HFFc6 (cell line): ENCODE measurements at regions not wholly inside any gene's neighbourhood (a gene's known extent, or its start where the extent isn't known, plus 50 kb on each side); places are given as distances from the start of the nearest gene placed in this dataset.

Source experiments
- DNase-seq: peaks from one replicate; pipeline ENCODE4 v3.0.0-alpha.2; 2018
- H3K27ac Mint-ChIP-seq: 2 replicates; pipeline ENCODE4 v1.8.0; 2020; ENCODE audit warnings: mild to moderate bottlenecking, mixed read lengths
- H3K27me3 Mint-ChIP-seq: 2 replicates; pipeline ENCODE4 v1.8.0; 2021; ENCODE audit warnings: mild to moderate bottlenecking, moderate library complexity, mixed read lengths; ENCODE audit not compliant: insufficient read depth
- H3K36me3 Mint-ChIP-seq: 2 replicates; pipeline ENCODE4 v1.8.0; 2021; ENCODE audit warnings: low read depth, mixed read lengths
- H3K4me1 Mint-ChIP-seq: 2 replicates; pipeline ENCODE4 v1.8.0; 2020; ENCODE audit warnings: low read depth, mixed read lengths
- H3K4me3 Mint-ChIP-seq: 2 replicates; pipeline ENCODE4 v1.8.0; 2020; ENCODE audit warnings: mild to moderate bottlenecking, moderate library complexity, mixed read lengths
- H3K9me3 Mint-ChIP-seq: 2 replicates; pipeline ENCODE4 v1.8.0; 2020; ENCODE audit warnings: mild to moderate bottlenecking, mixed read lengths
- TF ChIP-seq, protein P1 (sequence below): fragments of 200-600 bp; sonication (generic); IDR thresholded peaks from 2 replicates; pipeline ENCODE4 v1.5.0; 2021; ENCODE audit warnings: antibody characterized with exemption, mild to moderate bottlenecking

DNA sequence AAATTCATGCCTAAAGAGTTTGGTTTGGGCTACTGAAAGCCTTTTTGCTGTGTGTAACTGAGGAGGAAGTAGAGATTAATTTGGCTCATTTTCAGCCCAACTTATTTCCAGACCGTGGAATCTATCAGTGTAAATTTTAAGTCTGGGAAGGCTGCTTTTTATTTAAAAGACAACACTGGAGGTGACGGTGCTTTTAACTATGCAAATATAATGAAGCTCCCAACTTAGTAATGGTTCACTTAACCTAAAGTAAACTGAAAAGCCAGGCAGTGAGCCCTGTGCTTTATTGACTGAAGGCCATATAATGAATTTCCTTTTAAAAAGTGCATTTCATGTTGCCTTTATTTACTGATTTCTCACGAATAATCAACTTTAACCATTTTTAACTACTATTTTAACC, 127.2 kb downstream of the NPY start:
- Mint-ChIP-seq H3K4me3 (no peak overlapping the region), H3K9me3 (no peaks in the 10 kb centered on the region), H3K36me3 (no peaks in the 10 kb centered on the region), H3K27me3 (peaks cover 2% of the 10 kb centered on the region; the same call in 1 of the 2 replicates), H3K4me1 (no peaks in the 10 kb centered on the region), H3K27ac (no peak overlapping the region)
- no peak for DNase-seq
- TF ChIP-seq, protein P1, sequence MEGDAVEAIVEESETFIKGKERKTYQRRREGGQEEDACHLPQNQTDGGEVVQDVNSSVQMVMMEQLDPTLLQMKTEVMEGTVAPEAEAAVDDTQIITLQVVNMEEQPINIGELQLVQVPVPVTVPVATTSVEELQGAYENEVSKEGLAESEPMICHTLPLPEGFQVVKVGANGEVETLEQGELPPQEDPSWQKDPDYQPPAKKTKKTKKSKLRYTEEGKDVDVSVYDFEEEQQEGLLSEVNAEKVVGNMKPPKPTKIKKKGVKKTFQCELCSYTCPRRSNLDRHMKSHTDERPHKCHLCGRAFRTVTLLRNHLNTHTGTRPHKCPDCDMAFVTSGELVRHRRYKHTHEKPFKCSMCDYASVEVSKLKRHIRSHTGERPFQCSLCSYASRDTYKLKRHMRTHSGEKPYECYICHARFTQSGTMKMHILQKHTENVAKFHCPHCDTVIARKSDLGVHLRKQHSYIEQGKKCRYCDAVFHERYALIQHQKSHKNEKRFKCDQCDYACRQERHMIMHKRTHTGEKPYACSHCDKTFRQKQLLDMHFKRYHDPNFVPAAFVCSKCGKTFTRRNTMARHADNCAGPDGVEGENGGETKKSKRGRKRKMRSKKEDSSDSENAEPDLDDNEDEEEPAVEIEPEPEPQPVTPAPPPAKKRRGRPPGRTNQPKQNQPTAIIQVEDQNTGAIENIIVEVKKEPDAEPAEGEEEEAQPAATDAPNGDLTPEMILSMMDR, result no peak

DNA sequence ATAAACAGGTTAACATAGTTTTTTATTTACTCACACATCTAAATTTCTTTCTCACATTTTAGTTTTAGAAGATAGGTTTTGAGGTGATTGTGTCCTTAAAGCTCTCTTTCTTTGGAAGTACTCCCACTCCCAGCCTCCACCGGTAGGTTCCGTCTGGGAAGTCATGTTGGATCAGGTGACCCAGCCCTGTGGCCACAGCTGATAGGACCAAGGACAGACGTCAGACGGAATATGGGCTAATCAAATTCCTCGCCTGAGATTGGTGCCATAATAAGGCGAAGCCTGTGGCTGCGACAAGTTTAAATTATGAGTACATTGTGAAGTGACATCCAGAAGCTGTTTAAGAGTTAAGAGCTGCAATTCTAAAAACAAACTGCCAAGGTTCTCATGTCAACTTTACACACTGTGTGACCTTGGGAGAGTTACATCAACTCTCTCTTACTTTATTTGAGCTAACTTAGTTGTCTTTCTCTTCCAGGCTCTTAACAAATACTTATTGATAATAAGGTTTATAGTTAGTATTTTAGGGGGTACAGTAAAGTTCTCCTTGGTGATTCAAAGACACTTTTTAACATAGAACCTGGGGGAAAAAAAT, 133.6 kb downstream of the NPY start:
- Mint-ChIP-seq H3K27me3 (peaks cover 3% of the 10 kb centered on the region), H3K9me3 (no peaks in the 10 kb centered on the region), H3K4me3 (no peak overlapping the region), H3K4me1 (no peaks in the 10 kb centered on the region), H3K36me3 (no peaks in the 10 kb centered on the region), H3K27ac (no peak overlapping the region)
- no peak for DNase-seq
- TF ChIP-seq, protein P1, result no peak

DNA sequence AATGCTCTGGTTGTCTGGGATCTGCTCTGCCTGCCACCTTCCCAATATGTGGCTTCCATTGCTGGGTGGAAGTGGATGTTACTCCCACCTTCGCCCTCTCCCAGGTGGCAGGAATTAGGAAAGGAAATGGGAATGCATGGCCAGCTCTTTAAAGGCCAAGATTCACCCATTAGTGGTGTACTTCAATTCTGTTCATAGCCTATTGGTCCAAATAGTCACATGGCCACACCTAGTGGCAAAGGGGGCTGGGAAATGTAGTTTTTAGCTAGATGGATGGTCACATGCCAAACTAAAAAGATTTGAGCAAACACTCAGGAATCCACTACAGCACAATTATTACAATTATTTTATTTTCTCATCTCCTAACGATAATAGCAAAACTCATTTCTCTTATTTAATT, 135.1 kb downstream of the NPY start:
- Mint-ChIP-seq H3K36me3 (no peaks in the 10 kb centered on the region), H3K27me3 (peaks cover 4% of the 10 kb centered on the region), H3K9me3 (no peaks in the 10 kb centered on the region), H3K4me1 (no peaks in the 10 kb centered on the region), H3K27ac (no peak overlapping the region), H3K4me3 (no peak overlapping the region)
- DNase-seq, result no peak
- TF ChIP-seq, protein P1, result no peak

DNA sequence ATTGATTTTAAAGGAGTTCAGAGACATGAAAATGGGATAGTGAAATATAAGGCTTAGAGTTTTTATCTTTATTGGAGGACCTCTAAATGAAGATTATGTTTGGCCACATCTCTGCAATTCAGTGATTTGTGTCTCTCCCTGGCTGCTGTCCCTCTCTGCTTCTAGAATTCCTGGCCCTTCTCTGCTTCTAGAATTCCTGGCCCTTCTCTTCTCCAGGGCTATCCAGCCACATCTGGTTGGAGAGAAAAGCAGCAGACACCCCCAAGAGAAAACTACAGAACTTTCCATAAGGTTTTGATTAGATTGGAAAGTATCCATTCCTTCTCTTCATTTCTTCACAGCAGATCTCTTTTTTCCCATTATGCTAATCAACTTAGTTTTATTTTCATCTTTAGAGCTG, 135.5 kb downstream of the NPY start:
- Mint-ChIP-seq H3K4me3 (no peak overlapping the region), H3K27me3 (peaks cover 4% of the 10 kb centered on the region), H3K4me1 (no peaks in the 10 kb centered on the region), H3K36me3 (no peaks in the 10 kb centered on the region), H3K9me3 (no peaks in the 10 kb centered on the region), H3K27ac (no peak overlapping the region)
- TF ChIP-seq, protein P1, result no peak
- DNase-seq, result no peak

DNA sequence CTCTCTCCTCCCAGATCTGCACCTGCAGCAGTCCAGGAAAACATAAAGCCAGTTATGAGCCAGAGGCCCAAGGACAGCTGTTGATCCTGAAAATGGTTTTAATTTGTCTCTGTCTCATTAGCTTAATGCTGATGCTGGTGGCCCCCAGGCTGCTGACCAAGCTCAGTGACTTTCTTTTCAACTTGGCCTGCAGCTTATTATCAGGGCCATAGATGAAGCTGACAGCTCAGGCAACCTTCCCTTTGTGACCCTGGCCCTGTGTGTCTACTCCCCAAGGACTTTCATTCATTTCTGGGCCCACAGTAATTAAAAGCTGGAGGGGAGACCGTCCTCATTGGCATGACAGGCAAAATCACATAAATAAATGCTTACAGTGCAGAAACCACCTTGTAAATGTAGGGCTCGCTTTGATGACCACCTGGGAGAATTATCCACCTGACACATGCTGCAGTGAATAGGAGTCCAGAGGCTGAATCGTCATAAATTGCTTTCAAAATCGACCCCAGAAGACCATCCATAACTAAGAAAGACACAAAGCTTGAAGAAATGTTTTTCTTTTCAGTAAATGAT, 138.5 kb downstream of the NPY start:
- Mint-ChIP-seq H3K4me3 (no peak overlapping the region), H3K27me3 (peaks cover 2% of the 10 kb centered on the region; the same call in 1 of the 2 replicates), H3K9me3 (0 out of 2 replicates have a peak, but pooled peaks cover 3% of the 10 kb centered on the region)

More for the DNA sequence above, 138.5 kb downstream of the NPY start:
- TF ChIP-seq, protein P1, result no peak
- H3K27ac Mint-ChIP-seq, result no peak overlapping the region
- H3K4me1 Mint-ChIP-seq, result no peaks in the 10 kb centered on the region
- no peak for DNase-seq
- no peaks in the 10 kb centered on the region for H3K36me3 Mint-ChIP-seq
